ENCODE measurements at regions not wholly inside any gene's neighbourhood (a gene's known extent, or its start where the extent isn't known, plus 50 kb on each side); places are given as distances from the start of the nearest gene placed in this dataset.

DNA sequence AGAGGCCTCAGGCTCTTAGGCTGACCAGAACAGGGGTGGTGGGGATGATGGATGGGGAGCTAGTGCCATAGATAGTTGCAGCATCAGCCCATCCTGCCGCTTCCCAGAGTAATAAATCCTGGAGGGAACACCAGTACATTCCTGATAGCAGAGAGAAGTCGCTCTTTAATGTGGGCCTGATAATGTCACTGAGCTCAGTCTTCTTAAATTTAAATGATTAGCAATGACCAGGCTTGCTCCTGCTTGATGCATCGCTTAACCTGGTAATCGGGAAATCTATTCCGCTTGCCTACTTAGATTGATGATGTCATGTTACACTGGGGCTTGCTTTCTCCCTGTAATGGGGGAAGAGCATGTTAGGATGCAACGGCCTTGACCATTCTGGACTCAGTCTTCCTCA, 218.6 kb upstream of the PLXNA2 start:
- no peak for TF ChIP-seq SP1 (IDR thresholded peaks at IDR 0.05)
- TF ChIP-seq L3MBTL2 (conservative IDR thresholded peaks at IDR 0.05), result no peak
- TF ChIP-seq FOXA1 (IDR thresholded peaks at IDR 0.05), result no peak
- no peak for TF ChIP-seq CTBP1 (IDR thresholded peaks at IDR 0.05; ENCODE audit: borderline replicate concordance)
- no peak for TF ChIP-seq ZNF384 (IDR thresholded peaks at IDR 0.05)
- TF ChIP-seq BHLHE40 (IDR thresholded peaks at IDR 0.05; ENCODE audit: borderline replicate concordance), result no peak
- TF ChIP-seq FOXM1 (IDR thresholded peaks at IDR 0.05; ENCODE audit: borderline replicate concordance), result no peak
